GM19240 (cell line): ENCODE measurements at regions not wholly inside any gene's neighbourhood (a gene's known extent, or its start where the extent isn't known, plus 50 kb on each side); places are given as distances from the start of the nearest gene placed in this dataset.
"Not testable (repeated sequence)": the region's sequence is repeated elsewhere in the genome, so short reads cannot be mapped to it uniquely, and the experiment has no call there.

Experiments
- DNase-seq: peaks from one replicate; pipeline ENCODE4 v3.0.0; 2011; ENCODE audit warnings: low spot score; ENCODE audit not compliant: insufficient read length

DNA sequence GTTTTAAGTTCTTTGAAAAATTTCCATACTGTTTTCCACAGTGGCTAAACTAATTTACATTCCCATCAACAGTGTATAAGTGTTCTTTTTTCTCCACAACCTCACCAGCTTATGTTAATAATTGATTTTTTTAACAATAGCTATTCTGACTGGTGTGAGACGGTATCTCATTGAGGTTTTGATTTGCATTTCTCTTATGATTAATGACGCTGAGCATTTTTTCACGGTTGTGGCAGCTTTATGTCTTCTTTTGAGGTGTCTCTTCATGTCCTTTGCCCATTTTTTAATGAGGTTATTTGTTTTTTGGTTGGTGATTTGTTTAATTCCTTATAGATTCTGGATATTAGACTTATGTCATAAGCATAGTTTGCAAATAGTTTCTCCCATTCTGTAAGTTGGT is 997.9 kb downstream of the SUCLG1 start:
- DNase-seq, result no peak

DNA sequence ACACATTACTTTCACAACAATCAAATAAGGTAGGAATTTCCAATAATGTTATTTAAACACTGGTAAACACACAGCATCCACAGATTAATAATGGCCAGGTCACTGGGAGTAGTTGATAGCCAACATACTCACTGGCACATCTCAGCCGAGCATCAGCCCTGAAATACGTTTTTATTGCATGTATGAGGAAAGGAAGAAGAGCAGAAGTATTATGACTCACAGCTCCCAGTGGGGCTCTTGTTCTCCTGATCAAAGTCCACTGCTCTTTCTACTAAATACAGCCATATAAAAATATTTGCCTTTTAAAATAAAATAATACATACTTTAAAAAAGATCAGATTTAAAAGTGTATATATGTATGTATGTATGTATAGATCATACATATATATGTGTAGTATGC is 999.6 kb downstream of the SUCLG1 start:
- no peak for DNase-seq

DNA sequence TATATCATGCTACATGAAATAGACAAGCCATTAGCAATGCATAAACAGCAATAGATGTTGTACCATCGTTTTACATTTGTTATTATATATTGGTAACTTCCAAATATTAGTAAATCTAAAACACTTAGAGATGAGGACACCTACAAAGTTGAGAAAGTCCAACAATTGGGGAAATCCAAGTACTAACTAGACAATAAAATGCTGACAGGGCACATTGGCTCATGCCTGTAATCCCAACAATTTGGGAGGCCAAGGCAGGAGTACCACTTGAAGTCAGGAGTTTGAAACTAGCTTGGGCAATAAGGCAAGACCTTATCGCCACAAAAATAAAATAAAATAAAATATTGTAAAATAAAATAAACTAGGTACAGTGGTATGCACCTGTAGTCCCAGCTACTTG is 1023.1 kb downstream of the SUCLG1 start:
- no peak for DNase-seq

DNA sequence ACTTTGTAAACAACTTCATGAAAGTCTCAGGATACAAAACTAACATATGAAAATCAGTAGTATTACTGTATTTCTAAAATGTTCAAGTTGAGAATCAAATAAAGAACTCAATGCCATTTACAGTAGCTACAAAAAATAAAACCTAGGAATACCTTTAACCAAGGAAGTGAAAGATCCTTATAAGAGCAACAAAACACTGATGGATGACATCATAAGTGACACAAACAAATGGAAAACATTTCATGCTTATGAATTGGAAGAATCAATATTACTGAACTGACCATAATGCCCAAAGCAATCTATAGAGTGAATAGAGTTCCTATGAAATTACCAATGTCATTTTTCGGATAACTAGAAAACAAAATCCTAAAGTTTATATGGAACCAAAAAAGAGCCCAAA is 1038.1 kb downstream of the SUCLG1 start:
- DNase-seq, result no peak

- DNase-seq, result no peak
Measured at GRCh38 chr2:83394134-83394904, 1064.8 kb downstream of the SUCLG1 start.

DNA sequence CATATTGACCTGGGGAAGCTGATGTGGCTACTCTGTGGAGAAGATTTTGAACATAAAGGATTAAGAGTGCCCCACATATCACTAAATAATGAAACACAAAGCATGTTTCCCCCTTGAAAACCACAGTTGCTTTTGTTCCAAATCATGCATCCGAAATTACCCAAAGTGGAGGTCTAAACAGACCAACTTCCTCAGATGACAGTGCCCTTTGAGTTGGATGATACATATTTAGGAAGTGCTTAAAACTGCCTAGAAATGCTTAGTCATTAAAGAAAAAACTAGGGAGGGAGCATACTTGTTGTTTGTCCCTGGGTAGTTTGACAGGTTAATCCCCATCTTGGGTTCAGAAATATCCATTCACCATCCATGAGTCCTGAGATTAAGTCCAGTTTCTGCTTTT is 1070.3 kb downstream of the SUCLG1 start:
- DNase-seq, result no peak

DNA sequence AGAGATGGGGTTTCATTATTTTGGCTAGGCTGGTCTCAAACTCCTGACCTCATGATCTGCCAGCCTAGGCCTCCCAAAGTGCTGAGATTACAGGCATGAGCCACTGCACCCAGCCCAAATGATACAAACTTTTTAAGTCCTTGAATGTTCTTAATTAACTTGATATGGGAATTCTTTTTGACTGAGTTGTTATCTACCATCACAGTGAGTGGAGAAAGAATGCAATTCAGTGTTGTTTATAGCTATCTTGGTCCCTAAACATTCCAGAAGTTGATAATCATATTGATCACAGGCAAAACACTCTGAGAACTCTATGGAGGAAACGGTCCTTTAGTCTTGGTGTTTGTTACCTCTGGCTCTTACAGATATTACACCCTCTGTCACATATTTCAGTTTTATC is 1072.5 kb downstream of the SUCLG1 start:
- DNase-seq, result no peak

GRCh38 chr2:83378921-83379320 is 1080.2 kb downstream of the SUCLG1 start:
- DNase-seq, result no peak

GRCh38 chr2:83376731-83377130 is 1082.3 kb downstream of the SUCLG1 start:
- no peak for DNase-seq

- no peak for DNase-seq
Measured at GRCh38 chr2:83370419-83370762, 1088.7 kb downstream of the SUCLG1 start.

GRCh38 chr2:83369601-83370418 is 1089.3 kb downstream of the SUCLG1 start:
- DNase-seq, result no peak

- no peak for DNase-seq
Measured at GRCh38 chr2:83368916-83369315, 1090.2 kb downstream of the SUCLG1 start.

DNA sequence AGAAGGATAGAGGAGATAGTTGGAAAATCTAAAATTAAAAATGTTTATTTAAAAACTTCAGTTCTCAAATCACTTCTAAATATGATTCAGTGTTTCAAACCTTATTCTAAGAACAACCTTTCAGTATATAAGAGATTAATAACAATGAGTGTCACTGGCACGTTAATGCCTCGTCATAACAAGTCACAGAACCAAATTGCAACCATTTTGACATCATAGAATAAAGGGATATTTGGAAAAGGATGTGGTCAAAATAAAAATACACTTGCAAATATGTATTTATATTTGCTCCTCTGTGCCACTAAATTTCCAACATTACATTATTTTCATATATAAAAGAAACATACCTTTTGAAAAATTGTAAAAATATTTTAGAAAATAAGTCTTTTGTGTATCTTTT is 1090.6 kb downstream of the SUCLG1 start:
- no peak for DNase-seq

- DNase-seq, result no peak
Measured at GRCh38 chr2:83365476-83365875, 1093.6 kb downstream of the SUCLG1 start.

DNA sequence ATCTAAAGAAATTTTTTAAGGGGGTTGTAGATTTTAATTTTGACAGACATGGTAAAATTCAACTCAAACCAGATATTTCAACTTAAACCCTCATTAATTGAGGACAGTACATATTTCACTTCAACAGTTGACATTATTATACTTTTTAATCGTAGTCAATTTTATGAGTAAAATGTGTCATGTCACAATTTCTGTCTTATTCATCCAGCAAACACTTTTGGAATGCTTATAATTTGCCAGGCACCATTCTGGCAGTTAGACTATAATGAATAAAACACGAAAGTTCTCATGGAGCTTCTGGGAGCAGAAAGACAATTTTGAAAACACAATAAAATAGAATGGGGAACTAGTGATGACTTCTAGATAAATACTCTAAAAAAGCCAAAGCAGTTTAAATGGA is 1094.8 kb downstream of the SUCLG1 start:
- no peak for DNase-seq

GRCh38 chr2:83363138-83363537 is 1095.9 kb downstream of the SUCLG1 start:
- not testable (repeated sequence) for DNase-seq

DNA sequence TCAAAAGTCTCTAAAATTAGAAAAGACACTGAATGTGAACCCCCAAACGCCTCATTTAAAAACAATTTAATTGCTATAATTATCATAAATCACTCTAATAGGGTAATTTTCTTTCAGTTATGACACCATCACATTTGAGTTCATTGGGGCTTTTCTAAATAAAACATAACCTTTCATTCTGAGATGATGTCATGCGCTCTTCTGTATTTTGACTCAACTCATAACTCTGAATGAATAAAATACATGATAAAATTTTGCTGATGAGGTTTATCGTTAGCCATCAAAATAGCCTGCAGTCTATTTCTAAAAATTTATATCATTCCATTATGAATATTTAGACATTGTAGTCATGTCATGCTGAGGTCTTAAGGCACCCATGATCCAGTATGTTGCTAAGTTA is 1099.7 kb downstream of the SUCLG1 start:
- no peak for DNase-seq

GRCh38 chr2:83342860-83343329 is 1116.2 kb downstream of the SUCLG1 start:
- no peak for DNase-seq

- DNase-seq, result no peak
Measured at GRCh38 chr2:83340424-83340823, 1118.7 kb downstream of the SUCLG1 start.

DNA sequence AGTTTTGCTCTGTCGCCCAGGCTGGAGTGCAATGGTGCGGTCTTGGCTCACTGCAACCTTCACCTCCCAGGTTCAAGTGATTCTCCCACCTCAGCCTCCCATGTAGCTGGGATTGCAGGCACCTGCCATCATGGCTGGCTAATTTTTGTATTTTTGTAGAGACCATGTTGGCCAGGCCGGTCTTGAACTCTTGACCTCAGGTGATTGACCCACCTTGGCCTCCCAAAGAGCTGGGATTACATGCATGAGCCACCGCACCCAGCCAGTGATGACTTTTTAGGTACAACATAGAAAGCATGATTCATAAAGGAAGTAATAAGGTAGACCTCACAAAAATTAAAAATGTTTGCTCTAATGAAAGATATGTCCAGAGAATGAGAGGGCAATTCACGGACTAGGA is 1119.1 kb downstream of the SUCLG1 start:
- DNase-seq, result not testable (repeated sequence)

DNA sequence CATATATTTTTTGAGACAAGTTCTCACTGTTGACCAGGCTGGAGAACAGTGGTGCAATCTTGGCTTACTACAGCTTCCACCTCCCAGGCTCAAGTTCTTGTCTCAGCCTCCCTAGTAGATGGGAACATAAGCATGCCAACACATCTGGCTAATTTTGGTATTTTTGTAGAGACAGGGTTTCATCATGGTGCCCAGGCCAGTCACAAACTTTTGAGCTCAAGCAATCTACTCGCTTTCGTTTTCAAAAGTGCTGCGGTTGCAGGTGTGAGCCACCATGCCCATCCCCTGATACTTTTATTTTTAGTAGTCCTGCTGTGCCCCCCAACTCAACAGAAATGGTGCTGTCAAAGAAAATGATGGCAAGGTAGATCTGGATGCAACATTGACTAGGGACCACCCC is 1127.3 kb downstream of the SUCLG1 start:
- no peak for DNase-seq

DNA sequence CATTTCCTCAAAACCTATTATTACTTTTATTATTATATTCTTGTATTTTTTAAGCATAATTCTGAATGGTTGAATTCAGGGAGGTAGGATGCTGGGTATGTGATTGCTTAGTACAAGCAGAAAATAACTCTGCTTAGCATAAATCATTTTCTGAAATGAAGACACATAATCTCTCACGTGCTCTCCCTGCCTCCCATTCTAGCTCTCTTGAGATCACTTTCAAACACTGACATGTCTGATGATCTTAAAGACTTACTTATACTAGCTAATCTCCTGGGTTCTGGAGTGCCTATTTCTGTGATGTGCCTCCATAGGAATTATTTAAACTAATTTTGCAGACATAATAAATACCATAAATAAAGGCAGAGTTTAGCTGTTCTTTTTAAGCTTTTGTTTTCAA is 1136.0 kb downstream of the SUCLG1 start:
- DNase-seq, result no peak

DNA sequence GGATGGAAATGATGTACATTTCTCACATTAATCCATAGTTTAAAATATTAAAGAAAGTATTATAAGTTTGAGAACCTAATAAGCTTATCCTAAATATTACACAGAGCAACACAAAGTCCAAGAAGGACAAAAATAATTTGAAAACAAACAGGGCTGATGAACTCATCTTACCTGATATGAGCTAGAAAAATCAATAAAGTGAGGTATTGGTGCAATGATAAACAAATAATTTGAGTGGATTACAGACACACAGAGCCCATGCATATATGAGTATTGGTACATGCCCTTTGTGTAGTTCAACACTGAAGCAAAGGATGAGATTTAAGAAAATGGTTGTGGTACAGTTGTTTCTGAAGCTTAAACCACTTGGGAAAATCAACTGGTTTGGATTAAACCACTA is 1139.0 kb downstream of the SUCLG1 start:
- DNase-seq, result no peak
